ENCODE measurements at regions not wholly inside any gene's neighbourhood (a gene's known extent, or its start where the extent isn't known, plus 50 kb on each side); places are given as distances from the start of the nearest gene placed in this dataset.

- in situ Hi-C loops (cut with MboI), result no loop called here
- SMC1A ChIA-PET (ENCODE audit: uncharacterized antibody, unreplicated experiment), result interaction anchor here (0.6 to 0.9 kb wide), 3 partner anchors 10 to 283 kb away, joined by 3 to 4 read pairs (median 4); no protein-coding TSS in a partner anchor
Measured at GRCh38 chr4:26048950-26049349, 134.9 kb downstream of the SMIM20 start.

More at GRCh38 chr4:26048950-26049349, 134.9 kb downstream of the SMIM20 start:
- ChIA-PET RAD21 (ENCODE audit: unreplicated experiment) (interaction anchor here (0.8 kb wide), 1 partner anchor 135 kb away, joined by 3 read pairs; no protein-coding TSS in a partner anchor), CTCF (interaction anchor here (1.0 kb wide), 1 partner anchor 276 kb away, joined by 3 read pairs; no protein-coding TSS in a partner anchor), POLR2A (no interaction called here)
- ATAC-seq (no peak), DNase-seq (ENCODE audit: low read depth, low spot score) (no peak), FAIRE-seq (no peak)
- intact Hi-C loops (cut with micrococcal nuclease; ENCODE audit: unreplicated experiment), result no loop called here
- Histone ChIP-seq H4K20me1 (ENCODE audit: control insufficient read depth, insufficient read depth) (no peaks in the 10 kb centered on the region), H3K79me2 (ENCODE audit: control insufficient read depth, insufficient read depth, low read length) (no peaks in the 10 kb centered on the region), H3K4me1 (ENCODE audit: control insufficient read depth, insufficient read depth, low read length) (peaks cover 13% of the 10 kb centered on the region; the same call in 1 of the 2 replicates), H3K9ac (ENCODE audit: control insufficient read depth, insufficient read depth, low read length) (no peak overlapping the region), H3K4me2 (ENCODE audit: control insufficient read depth, insufficient read depth) (no peak overlapping the region), H2AFZ (ENCODE audit: control insufficient read depth, low read depth, low read length) (no peak overlapping the region), H3K4me3 (no peak overlapping the region), H3K36me3 (ENCODE audit: control insufficient read depth in 2 of 2, insufficient read depth in 2 of 2, low read length in 1 of 2) (no peaks in the 10 kb centered on the region), H3K27me3 (replicated peaks in 1 of 2; ENCODE audit: control insufficient read depth in 2 of 2, insufficient read depth in 2 of 2, low read length in 1 of 2) (peaks cover 0 to 2% of the 10 kb centered on the region in 2 experiments; a peak in 2 of 4 replicates), H3K9me3 (replicated peaks; ENCODE audit: control insufficient read depth, insufficient read depth, low read length) (no peaks in the 10 kb centered on the region; the same call in 2 of the 3 replicates), H3K27ac (ENCODE audit: control insufficient read depth, insufficient read depth) (no peak overlapping the region)
- TF ChIP-seq POLR2AphosphoS5 (IDR thresholded peaks at IDR 0.05; ENCODE audit: low read length), result no peak
- no peak for TF ChIP-seq YBX1 (IDR thresholded peaks at IDR 0.05)
- TF ChIP-seq HDAC2 (IDR thresholded peaks at IDR 0.05), result no peak
- TF ChIP-seq, protein P1, sequence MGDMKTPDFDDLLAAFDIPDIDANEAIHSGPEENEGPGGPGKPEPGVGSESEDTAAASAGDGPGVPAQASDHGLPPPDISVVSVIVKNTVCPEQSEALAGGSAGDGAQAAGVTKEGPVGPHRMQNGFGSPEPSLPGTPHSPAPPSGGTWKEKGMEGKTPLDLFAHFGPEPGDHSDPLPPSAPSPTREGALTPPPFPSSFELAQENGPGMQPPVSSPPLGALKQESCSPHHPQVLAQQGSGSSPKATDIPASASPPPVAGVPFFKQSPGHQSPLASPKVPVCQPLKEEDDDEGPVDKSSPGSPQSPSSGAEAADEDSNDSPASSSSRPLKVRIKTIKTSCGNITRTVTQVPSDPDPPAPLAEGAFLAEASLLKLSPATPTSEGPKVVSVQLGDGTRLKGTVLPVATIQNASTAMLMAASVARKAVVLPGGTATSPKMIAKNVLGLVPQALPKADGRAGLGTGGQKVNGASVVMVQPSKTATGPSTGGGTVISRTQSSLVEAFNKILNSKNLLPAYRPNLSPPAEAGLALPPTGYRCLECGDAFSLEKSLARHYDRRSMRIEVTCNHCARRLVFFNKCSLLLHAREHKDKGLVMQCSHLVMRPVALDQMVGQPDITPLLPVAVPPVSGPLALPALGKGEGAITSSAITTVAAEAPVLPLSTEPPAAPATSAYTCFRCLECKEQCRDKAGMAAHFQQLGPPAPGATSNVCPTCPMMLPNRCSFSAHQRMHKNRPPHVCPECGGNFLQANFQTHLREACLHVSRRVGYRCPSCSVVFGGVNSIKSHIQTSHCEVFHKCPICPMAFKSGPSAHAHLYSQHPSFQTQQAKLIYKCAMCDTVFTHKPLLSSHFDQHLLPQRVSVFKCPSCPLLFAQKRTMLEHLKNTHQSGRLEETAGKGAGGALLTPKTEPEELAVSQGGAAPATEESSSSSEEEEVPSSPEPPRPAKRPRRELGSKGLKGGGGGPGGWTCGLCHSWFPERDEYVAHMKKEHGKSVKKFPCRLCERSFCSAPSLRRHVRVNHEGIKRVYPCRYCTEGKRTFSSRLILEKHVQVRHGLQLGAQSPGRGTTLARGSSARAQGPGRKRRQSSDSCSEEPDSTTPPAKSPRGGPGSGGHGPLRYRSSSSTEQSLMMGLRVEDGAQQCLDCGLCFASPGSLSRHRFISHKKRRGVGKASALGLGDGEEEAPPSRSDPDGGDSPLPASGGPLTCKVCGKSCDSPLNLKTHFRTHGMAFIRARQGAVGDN (IDR thresholded peaks at IDR 0.05), result no peak
- TF ChIP-seq CBX5 (IDR thresholded peaks at IDR 0.05; ENCODE audit: low read depth), result no peak
- no peak for TF ChIP-seq CREM (IDR thresholded peaks at IDR 0.05; ENCODE audit: low read depth)
- no peak for TF ChIP-seq SMAD1 (IDR thresholded peaks at IDR 0.05; ENCODE audit: low read depth, partially characterized antibody)
- TF ChIP-seq HDAC6 (IDR thresholded peaks at IDR 0.05; ENCODE audit: unreplicated experiment), result no peak
- no peak for TF ChIP-seq KDM1A (IDR thresholded peaks at IDR 0.05; ENCODE audit: borderline replicate concordance)
- no TSS peak for BruUV-seq (replicated peaks)
- 5% methylated on average over 9 of the region's 9 CpGs for WGBS (ENCODE audit: insufficient coverage, insufficient replicate concordance, low lambda C conversion rate, missing lambda C conversion rate)
